ENCODE measurements at regions not wholly inside any gene's neighbourhood (a gene's known extent, or its start where the extent isn't known, plus 50 kb on each side); places are given as distances from the start of the nearest gene placed in this dataset.
A peak's percentile ranks its signal among the peaks of the same experiment; 100 is the strongest.

DNA sequence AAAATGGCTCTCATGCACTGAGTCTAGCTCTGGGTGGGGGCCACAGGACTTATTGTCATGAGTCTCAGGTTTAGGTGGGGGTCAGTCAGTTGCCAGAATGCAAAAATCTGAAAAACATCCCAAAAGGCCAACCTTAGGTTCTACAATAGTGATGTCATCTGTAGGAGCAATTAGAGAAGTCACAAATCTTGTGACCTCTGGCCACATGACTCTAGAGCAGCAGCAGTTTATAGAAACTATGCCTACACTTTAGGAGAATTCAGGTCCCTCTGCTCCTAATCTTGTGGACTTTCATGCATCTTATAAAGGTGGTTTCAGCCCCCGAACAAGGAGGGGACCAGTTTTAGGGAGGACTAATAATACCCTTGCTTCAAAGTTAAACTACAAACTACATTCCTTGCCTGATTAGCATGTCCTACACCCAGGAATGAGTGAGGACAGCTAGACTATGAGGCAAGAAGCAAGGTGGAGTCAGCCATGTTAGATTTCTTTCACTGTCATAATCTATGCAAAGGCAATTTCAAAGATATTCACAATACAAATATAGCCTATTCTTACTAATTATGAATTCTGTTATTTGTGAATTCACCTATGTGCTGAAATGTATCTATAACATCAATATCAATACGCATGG lies 123.5 kb upstream of the ADCY1 start:
- DNase-seq (ENCODE audit: low spot score) (no peak), FAIRE-seq (peak; percentile 56)

DNA sequence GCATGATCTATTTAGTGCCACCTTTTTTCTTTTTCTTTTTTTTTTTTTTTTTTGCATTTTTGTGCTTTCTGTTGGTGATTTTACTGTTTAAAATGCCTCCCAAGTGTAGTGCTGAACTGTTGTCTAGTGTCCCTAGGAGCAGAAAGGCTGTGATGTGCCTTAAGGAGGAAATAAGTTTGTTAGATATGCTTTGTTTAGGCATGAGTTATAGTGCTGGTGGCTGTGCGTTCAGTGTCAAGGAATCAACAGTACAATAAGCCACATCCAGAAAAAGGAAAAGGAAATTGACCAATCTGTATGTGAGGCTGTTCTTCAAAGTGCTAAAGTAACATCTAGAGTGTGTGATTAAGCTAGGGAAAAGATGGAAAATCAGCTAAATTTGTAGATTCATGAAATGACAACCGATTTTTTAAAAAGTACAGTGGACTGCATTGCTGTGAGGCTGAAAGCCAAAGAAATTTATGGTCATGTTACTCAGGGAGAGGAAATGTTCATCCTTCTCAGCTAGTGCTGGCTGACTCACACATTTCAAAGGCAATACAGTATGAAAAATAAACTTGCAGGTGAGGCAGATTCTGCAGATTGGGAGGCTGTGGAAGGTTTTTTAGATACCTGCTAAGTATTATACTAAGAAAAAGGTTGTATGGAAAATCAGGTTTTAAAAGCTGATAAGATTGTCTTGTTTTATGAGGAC lies 122.7 kb upstream of the ADCY1 start:
- FAIRE-seq, result peak; percentile 66

DNA sequence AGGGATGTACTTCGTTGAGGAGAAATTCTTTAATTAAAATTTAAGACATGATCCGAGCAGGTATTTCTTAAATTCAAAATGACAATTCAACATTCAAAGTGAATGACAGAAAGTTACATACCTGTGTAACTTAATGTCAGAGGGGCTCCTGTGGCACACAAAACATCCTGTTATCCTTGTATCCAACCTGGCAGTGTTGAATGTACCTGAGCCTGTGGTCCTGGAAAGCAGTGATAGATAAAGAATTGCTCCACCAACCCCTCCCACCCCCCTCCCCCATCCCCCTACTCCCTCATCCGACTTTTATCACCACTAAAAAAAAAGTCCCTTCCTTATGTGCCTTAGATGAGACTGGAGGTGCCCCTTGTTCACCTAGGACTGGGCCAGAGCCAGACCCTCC lies 119.4 kb upstream of the ADCY1 start:
- FAIRE-seq (no peak), DNase-seq (ENCODE audit: low spot score) (no peak)

More for the DNA sequence above, 122.7 kb upstream of the ADCY1 start:
- DNase-seq (ENCODE audit: low spot score), result no peak

DNA sequence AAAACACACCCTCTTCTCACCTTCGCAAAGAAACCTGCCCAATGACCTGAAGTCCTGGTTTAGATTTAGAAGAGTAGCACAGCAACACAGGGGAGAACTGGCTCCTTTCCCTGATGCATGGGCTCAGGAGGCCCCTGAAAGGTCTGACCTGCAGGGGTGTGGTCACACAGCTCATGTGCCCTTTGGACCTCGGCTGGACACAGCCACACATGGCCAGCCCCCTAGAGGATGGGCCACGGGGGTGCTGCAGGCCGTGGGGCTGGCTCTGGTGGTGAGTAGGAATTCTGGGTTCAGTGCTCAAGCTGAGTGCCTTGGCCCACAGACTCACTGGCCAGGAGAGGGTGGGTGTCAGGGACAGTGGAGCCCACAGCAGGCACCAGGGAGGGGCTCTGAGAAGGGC lies 118.5 kb upstream of the ADCY1 start:
- FAIRE-seq (peak; percentile 23), DNase-seq (ENCODE audit: low spot score) (no peak)

DNA sequence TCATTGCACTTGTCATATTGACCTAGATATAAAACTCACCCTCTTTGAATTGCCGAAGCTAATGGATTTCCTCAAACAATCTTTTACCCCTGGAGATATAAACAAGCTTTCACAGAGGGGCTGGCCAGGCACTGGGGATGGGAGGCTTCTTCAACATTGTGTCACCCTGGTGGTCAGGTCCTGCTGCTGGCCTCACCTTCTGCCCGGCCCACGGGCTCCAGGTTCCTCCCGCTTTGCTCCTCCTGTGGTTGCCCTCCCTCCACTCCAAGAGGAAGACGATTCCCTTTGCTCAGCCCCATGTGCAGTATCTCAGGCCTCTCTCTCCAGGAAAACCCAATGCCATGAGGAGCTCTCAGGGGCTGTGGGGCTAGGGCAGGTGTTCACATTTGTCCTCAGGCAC lies 118.1 kb upstream of the ADCY1 start:
- DNase-seq (ENCODE audit: low spot score) (no peak), FAIRE-seq (peak; percentile 55)

DNA sequence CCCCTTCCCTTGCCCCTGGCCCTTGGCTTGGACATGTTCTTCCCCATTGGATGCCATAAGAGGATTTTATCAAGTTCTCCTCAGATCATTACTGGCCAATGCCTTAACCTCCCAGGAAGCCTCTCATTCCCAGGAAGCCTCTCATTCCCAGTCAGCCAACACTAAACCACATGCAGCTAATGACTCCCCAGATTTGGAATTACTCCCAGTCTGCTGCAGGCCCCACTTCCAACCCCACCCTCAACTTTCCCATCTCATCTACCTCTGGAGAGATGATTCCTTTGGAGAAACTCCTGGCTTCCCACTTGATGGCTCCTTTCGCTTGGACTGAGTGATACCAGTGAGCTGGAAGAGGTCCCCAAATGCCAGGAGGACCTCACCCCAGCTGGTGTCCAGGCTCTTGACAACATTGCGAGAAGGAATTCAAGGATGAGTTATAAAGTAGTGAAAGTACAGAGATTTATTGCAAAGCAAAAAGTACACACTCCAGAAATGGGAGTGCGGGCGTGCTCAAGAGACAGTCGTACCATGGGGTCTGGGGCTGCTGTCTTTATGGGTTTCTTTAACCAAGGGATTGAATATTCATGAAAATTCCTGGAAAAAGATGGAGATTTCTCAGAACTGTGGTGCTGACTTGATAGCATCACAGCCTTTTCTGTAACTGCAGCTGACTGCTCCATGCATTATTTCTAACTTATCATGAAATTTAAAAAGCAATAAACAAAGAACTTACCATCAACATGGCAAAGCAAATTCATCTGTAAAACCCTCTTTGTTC lies 117.2 kb upstream of the ADCY1 start:
- DNase-seq (ENCODE audit: low spot score) (no peak), FAIRE-seq (no peak)

DNA sequence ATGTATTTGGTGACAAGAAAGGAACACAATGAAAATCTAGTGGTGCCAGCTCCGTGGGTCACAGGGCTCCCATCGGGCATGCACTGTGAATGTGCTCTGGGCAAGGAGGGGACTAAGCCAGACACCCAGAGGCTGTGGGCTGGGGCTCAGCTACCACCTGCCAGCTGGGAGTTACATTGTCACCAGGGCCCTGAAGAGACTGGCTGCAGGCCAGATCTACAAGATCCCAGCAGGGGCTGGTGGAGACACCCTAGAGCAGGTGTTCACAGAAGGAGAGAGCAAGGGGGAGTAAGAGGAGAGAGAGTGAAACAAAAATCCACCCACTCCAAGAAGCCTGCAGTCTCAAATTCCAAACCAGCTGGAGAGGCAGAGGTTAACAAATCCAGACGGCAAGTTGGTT lies 116.6 kb upstream of the ADCY1 start:
- DNase-seq (ENCODE audit: low spot score) (no peak), FAIRE-seq (no peak)

DNA sequence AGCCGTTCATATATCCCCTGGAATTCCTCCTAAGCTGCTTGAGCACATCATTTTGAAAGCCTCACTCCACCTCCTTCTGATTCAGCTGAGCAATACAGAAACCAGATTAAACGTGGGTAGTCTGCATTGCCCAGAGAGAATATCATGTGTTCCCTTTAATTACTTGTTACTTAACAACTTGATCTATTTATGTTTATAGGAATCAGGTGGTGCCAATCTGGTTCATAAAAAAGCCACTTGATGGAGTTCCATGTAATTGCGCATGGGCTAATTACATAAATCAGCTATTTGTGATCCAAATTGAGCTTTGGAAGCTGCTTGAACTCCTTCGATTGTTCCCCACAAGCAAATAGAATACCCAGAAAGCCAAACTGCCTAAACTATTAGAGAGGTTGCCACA lies 114.7 kb upstream of the ADCY1 start:
- no peak for FAIRE-seq
- no peak for DNase-seq (ENCODE audit: low spot score)

DNA sequence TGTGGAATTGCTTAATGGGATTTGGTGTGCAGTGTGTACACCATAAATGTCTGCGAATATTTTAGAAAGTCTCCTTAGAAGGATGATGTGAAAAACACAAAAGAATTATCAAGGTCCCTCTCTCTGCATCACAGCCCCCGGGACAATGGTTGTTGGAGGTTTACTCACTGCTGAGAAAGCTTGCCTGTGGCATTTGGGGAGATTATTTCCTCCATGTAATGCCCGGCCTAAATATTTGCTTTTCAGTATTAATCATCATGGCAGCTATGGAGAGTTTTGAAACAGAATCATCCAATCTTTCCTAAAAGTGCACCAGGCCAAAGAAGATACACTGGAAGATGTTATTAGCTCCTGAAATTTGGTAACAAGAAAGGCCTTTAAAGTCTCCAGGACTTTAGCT lies 113.8 kb upstream of the ADCY1 start:
- no peak for DNase-seq (ENCODE audit: low spot score)
- no peak for FAIRE-seq

DNA sequence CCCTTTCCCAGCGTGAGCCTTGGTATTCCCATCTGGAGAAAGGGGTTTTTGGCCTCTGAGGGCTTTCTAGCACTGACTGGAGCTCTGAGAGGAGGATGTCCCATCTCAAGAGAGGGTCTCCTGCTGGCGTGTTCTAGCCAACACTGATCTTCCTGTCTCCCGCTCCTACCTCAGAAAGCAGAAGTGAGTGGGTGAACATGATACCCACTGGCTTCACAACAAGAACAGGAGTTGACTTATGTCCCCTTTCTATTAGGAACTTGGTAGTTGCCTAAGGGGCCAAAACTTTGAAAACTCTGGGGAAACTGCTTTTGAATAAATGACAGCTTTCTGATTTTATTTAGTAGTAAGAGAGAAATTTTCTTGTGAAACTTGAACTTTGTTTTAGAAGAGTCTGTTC lies 113.1 kb upstream of the ADCY1 start:
- FAIRE-seq (no peak), DNase-seq (ENCODE audit: low spot score) (no peak)

DNA sequence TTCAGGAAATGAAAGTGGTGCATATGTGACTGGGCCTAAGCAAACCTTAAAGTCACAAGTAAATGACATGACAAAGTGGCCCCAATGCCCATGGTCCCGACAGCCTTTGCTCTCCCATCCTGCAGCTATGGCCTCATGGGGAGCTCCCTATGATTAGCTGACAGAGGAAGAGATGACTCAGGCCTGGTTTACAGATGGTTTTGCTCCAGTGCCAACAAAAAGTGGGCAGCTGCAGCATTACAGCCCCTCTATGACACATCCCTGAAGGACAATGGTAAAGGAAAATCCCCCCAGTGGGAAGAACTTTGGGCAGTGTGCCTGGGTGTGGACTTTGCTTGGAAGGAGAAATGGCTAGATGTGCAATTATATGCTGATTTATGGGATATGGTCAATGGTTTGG lies 105.1 kb upstream of the ADCY1 start:
- no peak for FAIRE-seq
- DNase-seq (ENCODE audit: low spot score), result peak; percentile 37

DNA sequence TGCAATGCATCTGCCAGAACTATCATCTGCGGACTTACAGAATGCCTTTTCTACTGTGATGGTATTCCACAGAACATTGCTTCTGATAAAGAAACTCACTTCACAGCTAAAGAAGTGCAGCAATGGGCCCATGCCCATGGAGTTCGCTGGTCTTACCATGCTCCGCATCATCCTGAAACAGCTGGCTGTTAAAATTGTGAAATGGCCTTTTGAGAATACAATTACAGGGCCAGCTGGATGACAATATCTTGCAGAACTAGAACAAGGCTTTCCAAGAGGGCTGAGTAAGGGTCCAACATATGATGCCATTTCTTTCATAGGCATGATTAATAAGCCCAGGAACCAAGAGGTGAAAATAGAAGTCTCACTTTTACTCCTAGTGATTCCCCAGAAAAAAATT lies 104.1 kb upstream of the ADCY1 start:
- no peak for FAIRE-seq
- no peak for DNase-seq (ENCODE audit: low spot score)

DNA sequence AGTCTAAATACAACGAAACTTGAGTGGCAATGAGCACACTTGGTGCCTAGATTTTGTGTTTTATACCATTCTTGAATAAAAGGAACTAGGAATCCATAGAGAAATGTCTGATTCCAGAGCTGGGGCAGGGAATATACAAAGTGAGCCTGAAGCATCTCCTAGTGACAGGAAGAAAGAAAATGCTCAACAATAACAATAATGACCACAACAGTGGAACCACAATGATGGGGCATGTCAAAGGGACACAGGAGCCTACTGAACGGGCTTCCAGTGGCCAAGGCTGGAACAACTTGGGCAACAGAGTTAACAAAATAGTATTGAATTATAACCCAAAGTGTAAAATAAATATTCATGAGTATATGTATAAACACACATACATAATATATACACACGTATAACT lies 94.4 kb upstream of the ADCY1 start:
- no peak for FAIRE-seq
- no peak for DNase-seq (ENCODE audit: low spot score)

DNA sequence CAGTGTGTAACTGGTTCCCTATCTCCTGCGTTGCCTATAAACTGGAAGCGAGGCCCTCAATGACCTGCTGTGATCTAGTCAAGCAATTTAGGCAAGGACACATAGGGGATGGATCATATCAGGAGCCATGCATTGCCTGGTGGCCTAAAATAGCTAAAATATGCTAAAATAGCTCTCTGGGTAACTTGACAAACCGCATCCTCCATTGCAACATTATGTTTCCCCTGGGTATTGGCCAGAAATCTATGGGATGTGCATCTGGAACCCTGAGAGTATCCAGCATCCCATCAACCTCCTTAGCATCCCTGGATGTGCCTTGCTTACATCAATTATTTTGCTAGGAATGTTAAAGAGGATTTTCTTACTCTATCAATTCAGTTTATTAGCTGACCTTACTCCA lies 91.7 kb upstream of the ADCY1 start:
- FAIRE-seq (peak; percentile 67), DNase-seq (ENCODE audit: low spot score) (no peak)

DNA sequence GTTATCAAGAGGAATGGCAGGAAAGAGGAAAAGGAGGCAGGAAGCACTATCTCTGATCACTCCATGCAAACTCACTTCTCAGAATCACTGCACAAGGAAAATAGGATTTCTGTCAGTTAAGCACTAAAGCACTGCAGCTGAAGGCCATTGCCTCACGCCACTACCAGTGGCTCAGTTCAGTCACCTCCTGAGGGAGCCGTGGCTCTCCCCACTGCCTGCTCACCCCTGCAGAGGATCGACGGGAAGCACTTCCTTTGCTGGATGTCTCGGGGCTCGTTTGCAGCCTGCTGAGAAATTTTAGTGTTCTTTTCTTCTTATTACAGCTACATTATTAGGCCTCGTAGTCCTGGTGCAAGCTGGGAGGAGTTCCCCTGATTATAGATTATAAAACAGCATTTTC lies 90.1 kb upstream of the ADCY1 start:
- DNase-seq (ENCODE audit: low spot score), result no peak

DNA sequence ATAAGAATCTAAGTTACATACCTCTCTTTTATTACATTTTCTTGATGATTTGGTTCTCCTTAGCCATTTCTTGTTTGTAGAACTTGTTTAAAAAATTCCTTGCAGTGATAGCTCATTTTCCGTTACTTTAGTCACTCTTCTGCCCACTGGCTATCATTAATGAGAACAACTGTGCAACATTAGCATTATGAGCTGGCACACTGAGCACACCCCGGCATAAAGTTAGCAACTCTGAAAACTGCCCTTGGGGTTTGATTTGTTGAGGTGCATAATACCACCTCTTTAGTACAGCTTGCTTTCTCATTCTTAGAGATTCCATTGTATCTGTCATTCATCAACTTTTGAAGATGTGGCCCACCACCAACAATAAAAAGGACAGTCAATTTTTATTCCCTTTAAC lies 87.6 kb upstream of the ADCY1 start:
- FAIRE-seq (no peak), DNase-seq (ENCODE audit: low spot score) (no peak)

More for the DNA sequence above, 90.1 kb upstream of the ADCY1 start:
- FAIRE-seq, result no peak

DNA sequence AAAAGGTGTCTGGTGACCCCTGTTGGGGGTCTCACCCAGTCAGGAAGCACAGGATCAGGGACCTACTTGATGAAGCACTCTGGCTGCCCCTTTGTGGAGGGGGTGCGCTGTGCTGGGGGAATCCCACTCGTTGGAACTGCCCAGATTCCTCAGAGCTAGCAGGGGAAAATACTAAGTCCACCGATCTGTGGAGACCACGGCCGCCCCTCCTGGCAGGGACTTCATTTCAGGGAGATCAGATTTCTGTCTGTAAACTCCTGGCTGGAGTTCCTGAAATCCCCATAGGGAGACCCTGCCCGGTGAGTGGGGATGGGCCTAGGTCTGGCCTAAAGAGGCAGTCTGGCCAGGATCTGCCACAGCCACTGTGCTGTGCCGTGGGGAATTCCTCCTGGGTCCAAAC lies 79.3 kb upstream of the ADCY1 start:
- FAIRE-seq, result no peak

DNA sequence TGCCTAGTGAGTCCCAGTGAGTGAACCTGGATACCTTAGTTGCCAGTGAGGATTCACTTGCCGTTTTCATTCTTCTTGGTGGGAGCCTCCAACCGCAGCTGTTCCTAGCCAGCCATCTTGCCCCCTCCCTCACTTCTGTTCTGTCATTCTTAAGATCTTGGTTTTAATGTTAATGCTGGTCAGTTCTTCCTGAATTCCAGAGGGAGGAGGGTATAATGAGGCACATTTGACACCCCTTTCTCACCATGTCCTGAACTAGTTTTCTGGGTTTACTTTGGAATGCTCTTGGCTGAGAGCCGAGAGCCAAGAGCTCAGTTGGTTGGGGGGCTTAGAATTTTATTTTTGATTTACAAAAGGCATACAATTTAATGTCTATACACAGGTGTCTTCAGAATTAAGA lies 78.5 kb upstream of the ADCY1 start:
- FAIRE-seq (no peak), DNase-seq (ENCODE audit: low spot score) (no peak)

More for the DNA sequence above, 79.3 kb upstream of the ADCY1 start:
- no peak for DNase-seq (ENCODE audit: low spot score)

DNA sequence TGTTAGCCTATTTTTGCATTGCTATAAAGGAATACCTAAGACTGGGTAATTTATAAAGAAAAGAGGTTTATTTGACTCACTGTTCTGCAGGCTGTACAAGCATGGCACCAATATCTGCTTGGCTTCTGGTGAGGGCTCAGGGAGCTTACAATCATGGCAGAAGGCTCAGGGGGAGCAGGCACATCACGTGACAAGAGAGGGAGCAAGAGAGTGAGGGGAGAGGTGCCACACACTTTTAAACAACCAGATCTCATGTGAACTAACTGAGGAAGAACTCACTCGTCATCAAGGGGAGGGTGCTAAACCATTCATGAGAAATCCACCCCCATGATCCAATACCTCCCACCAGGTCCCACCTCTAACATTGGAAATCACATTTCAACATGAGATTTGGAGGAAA lies 73.9 kb upstream of the ADCY1 start:
- no peak for FAIRE-seq
- no peak for DNase-seq (ENCODE audit: low spot score)

DNA sequence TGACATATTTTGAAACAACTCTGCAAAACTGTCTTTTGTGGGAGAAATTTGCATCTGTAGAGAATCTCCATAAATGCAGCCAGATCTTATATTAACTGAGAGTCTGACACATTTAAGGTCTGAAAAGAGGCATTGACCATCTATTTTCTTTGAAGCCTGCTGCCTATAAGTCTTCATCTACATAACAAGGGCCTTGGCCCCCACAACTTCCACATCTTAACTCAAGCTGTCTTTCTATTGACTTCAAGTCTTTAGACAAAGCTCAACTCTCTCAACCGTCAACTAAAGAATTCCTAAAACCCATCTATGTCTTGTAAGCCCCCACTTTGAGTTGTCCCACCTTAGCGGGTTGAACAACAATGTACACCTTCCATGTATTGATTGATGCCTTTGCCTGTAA lies 72.4 kb upstream of the ADCY1 start:
- DNase-seq (ENCODE audit: low spot score), result no peak
- no peak for FAIRE-seq

DNA sequence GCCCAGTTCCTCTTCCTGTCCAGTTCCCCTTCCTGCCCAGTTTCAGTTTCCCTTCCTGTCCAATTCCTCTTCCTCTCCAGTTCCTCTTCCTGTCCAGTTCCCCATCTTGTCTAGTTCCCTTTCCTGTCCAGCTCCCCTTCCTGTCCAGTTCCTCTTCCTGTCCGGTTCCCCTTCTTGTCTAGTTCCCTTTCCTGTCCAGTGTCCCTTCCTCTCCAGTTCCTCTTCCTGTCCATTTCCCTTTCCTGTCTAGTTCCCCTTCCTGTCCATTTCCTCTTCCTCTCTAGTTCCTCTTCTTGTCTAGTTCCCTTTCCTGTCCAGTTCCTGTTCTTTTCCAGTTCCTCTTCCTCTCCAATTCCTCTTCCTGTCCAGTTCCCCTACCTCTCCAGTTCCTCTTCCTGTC lies 68.1 kb upstream of the ADCY1 start:
- no peak for DNase-seq (ENCODE audit: low spot score)
- no peak for FAIRE-seq

DNA sequence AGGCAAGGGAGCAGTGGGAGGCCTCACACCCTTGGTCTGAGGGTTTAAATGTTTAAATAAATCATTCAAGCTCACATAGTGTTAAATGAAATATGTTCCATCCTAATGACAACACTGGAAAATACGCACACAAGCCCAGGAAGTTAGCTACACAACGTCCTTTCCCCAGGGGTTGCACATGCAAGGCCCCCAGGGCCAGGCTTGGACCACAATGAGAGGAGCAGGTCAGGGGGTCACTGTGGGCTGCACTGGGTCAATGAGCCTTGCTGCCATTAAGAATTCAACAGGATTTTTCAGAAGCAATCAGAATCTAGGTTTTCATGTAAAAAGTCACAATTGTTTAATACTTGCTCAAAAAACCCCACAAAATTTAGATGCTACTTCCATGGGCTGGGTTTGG lies 64.9 kb upstream of the ADCY1 start:
- no peak for FAIRE-seq
- no peak for DNase-seq (ENCODE audit: low spot score)

Measured in urothelium cell line (cell line).